22Rv1 (cell line): ENCODE measurements at regions not wholly inside any gene's neighbourhood (a gene's known extent, or its start where the extent isn't known, plus 50 kb on each side); places are given as distances from the start of the nearest gene placed in this dataset.

Source experiments
- CTCF ChIP-seq: fragments of 450-650 bp; IDR thresholded peaks from 2 replicates; pipeline ENCODE4 v1.5.1; 2017; ENCODE audit warnings: mild to moderate bottlenecking
- ZFX ChIP-seq: fragments of 450-650 bp; IDR thresholded peaks from 2 replicates; pipeline ENCODE4 v1.6.1; 2017; ENCODE audit warnings: antibody characterized with exemption, borderline replicate concordance

GRCh38 chr6:8545336-8545735 is 110.0 kb upstream of the SLC35B3 start:
- TF ChIP-seq CTCF = no peak
- TF ChIP-seq ZFX = no peak
